Transverse colon (tissue), 4 donors: ENCODE measurements at regions not wholly inside any gene's neighbourhood (a gene's known extent, or its start where the extent isn't known, plus 50 kb on each side); places are given as distances from the start of the nearest gene placed in this dataset.

Source experiments
- DNase-seq: peaks from one replicate; pipeline ENCODE4 v3.0.0-alpha.2; 2019
- H3K27ac ChIP-seq, 4 donors: fragments of 200-600 bp; sonication (generic); 2 replicates each; pipeline ENCODE4 v1.5.1; 2016 to 2018; ENCODE audit warnings: inconsistent platforms in 4 of 4
- H3K27me3 ChIP-seq: fragments of 200-600 bp; sonication (generic); 2 replicates; pipeline ENCODE4 v1.5.1; 2017; ENCODE audit warnings: inconsistent platforms
- H3K36me3 ChIP-seq, 4 donors: fragments of 200-600 bp; sonication (generic); 2 replicates each; pipeline ENCODE4 v1.5.1; 2017 to 2019; ENCODE audit warnings: inconsistent platforms in 4 of 4
- H3K4me1 ChIP-seq, 4 donors: fragments of 200-600 bp; sonication (generic); 2 replicates each; pipeline ENCODE4 v1.5.1; 2017 to 2020; ENCODE audit warnings: inconsistent platforms in 4 of 4
- H3K4me3 ChIP-seq, 4 donors: fragments of 200-600 bp; sonication (generic); 1 replicate in 1 of 4; 2 replicates in 3 of 4; pipeline versions ENCODE4 v1.5.1 to v1.6.1; 2017 to 2019; ENCODE audit warnings: inconsistent platforms in 4 of 4
- H3K9me3 ChIP-seq, 2 donors: fragments of 200-600 bp; sonication (generic); 2 replicates each; pipeline ENCODE4 v1.5.1; 2017 to 2019; ENCODE audit warnings: inconsistent platforms in 2 of 2
- EP300 ChIP-seq: sonication (generic); formaldehyde crosslinking; IDR thresholded peaks from one replicate; pipeline ENCODE4 v1.6.1; 2017; ENCODE audit warnings: antibody characterized with exemption, low read depth
- POLR2A ChIP-seq: fragments of 450-650 bp; IDR thresholded peaks from one replicate; pipeline ENCODE4 v1.6.1; 2016; ENCODE audit warnings: antibody characterized with exemption, mild to moderate bottlenecking, moderate library complexity
- POLR2AphosphoS5 ChIP-seq, 3 donors: sonication (generic); formaldehyde crosslinking; IDR thresholded peaks; one replicate each; pipeline ENCODE4 v1.6.1; 2016; ENCODE audit warnings: antibody characterized with exemption in 3 of 3
- WGBS, 2 donors: methylation state at CpG; one replicate each; pipeline ENCODE4 v1.1.5; 2018; ENCODE audit warnings: low coverage in 1 of 2; 5-methylcytosine and 5-hydroxymethylcytosine counted together
- in situ Hi-C, 4 donors: fragments of 200-750 bp; cut with MboI; loops; one replicate each; pipeline versions ENCODE4 v1.15.0 to v1.15.1; 2017; ENCODE audit warnings: low sequenced_read_pairs in 3 of 4, low pct_ligation_motif_present in 1 of 4, low pct_unique_long_range_greater_than_20kb in 1 of 4
- intact Hi-C: fragments of 100-400 bp; cut with DNase I; formaldehyde crosslinking; loops from one replicate; pipeline ENCODE4 v1.15.1; 2023; ENCODE audit warnings: low total_unique reads
- TF ChIP-seq, protein P1 (sequence below), 5 experiments: fragments of 200-600 bp in 3 of 5; fragments of 450-650 bp in 2 of 5; sonication (generic) in 3 of 5; IDR thresholded peaks; 1 replicate in 2 of 5; 2 replicates in 3 of 5; pipeline ENCODE4 v1.5.1; 2016 to 2017; ENCODE audit warnings: antibody characterized with exemption in 5 of 5, inconsistent platforms in 3 of 5, mild to moderate bottlenecking in 2 of 5, moderate library complexity in 1 of 5

DNA sequence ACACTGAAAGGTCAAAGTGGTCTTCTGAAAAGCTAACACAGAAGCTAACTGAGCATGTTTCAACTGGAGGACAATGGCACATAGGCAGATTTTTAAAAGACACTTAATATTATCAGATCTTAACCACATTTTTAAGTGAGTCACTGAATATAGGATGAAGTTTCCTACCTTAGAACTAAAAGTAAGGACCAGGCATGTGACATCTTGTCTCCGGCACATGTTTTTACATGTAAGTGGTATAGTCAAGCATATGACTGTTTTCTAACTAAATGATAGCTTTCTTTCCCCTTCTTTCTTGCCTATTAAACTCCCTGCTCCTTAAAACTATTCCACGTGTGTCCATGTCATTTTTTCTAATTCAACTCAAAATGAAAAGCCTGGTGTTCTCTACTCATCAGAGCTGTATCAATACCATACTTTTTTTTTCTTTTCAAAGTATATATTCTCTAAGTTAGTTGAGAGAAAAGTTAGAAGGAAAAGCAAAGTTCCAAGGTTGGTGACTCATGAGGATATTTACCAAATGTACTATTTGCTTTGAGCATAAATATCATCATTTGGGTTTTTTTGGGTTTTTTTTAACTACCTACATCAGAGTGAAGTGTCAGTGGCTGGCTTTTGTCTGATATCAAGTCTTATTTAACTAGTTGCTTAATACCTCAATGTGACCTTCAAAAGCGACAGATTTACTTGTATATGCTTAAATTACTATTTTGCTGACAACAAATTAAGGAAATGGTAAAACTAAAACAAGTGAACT is 127.5 kb downstream of the CRPPA start:
- DNase-seq, result no peak
- Histone ChIP-seq H3K27ac (no peak overlapping the region), H3K9me3 (no peaks in the 10 kb centered on the region), H3K4me1 (no peaks in the 10 kb centered on the region), H3K27me3 (no peaks in the 10 kb centered on the region), H3K4me3 (no peak overlapping the region), H3K36me3 (no peaks in the 10 kb centered on the region)
- intact Hi-C loops, result no loop called here
- WGBS, 2 donors, result 88 to 91% methylated on average over 3 of the region's 3 CpGs
- in situ Hi-C loops, result no loop called here
- TF ChIP-seq POLR2A (no peak), POLR2AphosphoS5 (IDR thresholded peaks at IDR 0.05) (no peak), EP300 (no peak)
- TF ChIP-seq, protein P1, sequence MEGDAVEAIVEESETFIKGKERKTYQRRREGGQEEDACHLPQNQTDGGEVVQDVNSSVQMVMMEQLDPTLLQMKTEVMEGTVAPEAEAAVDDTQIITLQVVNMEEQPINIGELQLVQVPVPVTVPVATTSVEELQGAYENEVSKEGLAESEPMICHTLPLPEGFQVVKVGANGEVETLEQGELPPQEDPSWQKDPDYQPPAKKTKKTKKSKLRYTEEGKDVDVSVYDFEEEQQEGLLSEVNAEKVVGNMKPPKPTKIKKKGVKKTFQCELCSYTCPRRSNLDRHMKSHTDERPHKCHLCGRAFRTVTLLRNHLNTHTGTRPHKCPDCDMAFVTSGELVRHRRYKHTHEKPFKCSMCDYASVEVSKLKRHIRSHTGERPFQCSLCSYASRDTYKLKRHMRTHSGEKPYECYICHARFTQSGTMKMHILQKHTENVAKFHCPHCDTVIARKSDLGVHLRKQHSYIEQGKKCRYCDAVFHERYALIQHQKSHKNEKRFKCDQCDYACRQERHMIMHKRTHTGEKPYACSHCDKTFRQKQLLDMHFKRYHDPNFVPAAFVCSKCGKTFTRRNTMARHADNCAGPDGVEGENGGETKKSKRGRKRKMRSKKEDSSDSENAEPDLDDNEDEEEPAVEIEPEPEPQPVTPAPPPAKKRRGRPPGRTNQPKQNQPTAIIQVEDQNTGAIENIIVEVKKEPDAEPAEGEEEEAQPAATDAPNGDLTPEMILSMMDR (IDR thresholded peaks at IDR 0.05), result no peak

DNA sequence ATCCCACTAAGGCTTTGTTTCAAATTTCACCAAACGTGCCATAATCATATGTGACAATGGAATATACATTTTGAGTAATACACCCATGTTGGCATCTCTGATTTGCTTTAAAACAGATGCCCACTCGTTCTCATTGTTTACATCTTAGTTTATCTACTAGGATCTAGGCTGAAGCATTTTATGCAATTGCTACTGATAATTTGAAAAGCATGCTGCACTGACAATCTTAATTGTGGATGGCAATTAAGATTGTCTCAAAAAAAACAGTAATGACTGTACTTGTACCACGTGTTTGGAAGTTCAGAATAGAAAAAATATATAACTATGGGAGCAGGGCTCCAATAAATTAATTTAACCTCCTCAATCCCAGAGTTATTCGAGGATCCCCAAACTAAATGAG is 136.8 kb downstream of the CRPPA start:
- intact Hi-C loops, result no loop called here
- Histone ChIP-seq H3K27me3 (no peaks in the 10 kb centered on the region), H3K4me3 (no peak overlapping the region), H3K4me1 (no peaks in the 10 kb centered on the region), H3K27ac (no peak overlapping the region), H3K9me3 (no peaks in the 10 kb centered on the region), H3K36me3 (no peaks in the 10 kb centered on the region)
- no peak for DNase-seq
- TF ChIP-seq POLR2AphosphoS5 (IDR thresholded peaks at IDR 0.05) (no peak), EP300 (no peak), POLR2A (no peak)
- TF ChIP-seq, protein P1 (IDR thresholded peaks at IDR 0.05), result no peak
- in situ Hi-C loops, result no loop called here
- WGBS, 2 donors, result 64 to 76% methylated on average over 4 of the region's 4 CpGs

GRCh38 chr7:16278167-16278787 is 143.1 kb downstream of the CRPPA start:
- no peak for DNase-seq
- Histone ChIP-seq H3K4me1 (no peaks in the 10 kb centered on the region), H3K27ac (no peak overlapping the region), H3K27me3 (no peaks in the 10 kb centered on the region), H3K36me3 (no peaks in the 10 kb centered on the region), H3K9me3 (no peaks in the 10 kb centered on the region), H3K4me3 (no peak overlapping the region)
- in situ Hi-C loops, result no loop called here
- TF ChIP-seq POLR2A (no peak), EP300 (no peak), POLR2AphosphoS5 (IDR thresholded peaks at IDR 0.05) (no peak)
- TF ChIP-seq, protein P1 (IDR thresholded peaks at IDR 0.05), result no peak
- WGBS, 2 donors, result 97 to 100% methylated on average over 1 of the region's 1 CpG
- intact Hi-C loops, result no loop called here

DNA sequence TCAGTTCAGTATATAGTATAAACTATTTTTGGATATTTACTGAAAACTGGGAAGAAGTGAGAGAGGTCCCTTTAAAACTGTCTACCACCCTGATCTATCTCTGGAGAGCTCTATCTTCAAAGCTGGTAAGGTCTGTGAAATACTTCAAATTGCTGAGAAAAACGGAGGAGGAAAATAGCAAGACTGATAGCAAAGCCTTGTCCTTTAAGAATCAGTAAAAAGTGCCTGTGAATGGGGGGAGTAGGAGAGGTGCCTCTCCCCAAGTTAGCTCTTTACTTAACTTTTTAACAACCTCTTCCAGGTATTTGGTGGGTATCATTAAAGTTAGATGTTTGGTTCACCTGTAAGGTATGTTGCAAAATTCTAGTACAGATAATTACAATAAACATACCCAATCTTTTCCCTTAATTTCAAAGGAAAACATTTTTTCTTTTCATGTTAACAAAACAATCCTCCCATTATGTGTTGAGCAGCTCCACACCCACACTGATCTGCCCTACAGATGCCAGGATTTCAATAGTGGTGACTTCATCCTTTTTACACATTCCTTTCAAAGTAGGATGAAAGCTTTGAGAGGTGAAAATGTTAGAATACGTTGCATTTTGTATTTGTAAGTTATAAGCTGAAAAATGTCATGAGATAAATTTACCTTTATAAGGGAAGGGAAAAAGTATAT is 149.2 kb downstream of the CRPPA start:
- no peak for DNase-seq
- in situ Hi-C loops, result no loop called here
- Histone ChIP-seq H3K4me3 (no peak overlapping the region), H3K27me3 (no peaks in the 10 kb centered on the region), H3K27ac (no peak overlapping the region), H3K36me3 (no peaks in the 10 kb centered on the region), H3K4me1 (no peaks in the 10 kb centered on the region), H3K9me3 (no peaks in the 10 kb centered on the region)
- intact Hi-C loops, result no loop called here
- TF ChIP-seq, protein P1 (IDR thresholded peaks at IDR 0.05), result no peak
- no peak for TF ChIP-seq EP300
- no peak for TF ChIP-seq POLR2AphosphoS5 (IDR thresholded peaks at IDR 0.05)
- TF ChIP-seq POLR2A, result no peak
- 41 to 44% methylated on average over 2 of the region's 2 CpGs for WGBS, 2 donors
